HUES6 (cell line): ENCODE measurements at regions not wholly inside any gene's neighbourhood (a gene's known extent, or its start where the extent isn't known, plus 50 kb on each side); places are given as distances from the start of the nearest gene placed in this dataset.

Experiments used
- H3K27ac ChIP-seq: 2 replicates; pipeline ENCODE4 v1.7.0; 2013; ENCODE audit warnings: low read depth, mild to moderate bottlenecking, low read length, inconsistent platforms
- H3K27me3 ChIP-seq: 2 replicates; pipeline ENCODE4 v1.6.1; 2013; ENCODE audit warnings: low read length; ENCODE audit not compliant: control insufficient read depth, insufficient read depth
- H3K36me3 ChIP-seq: 2 replicates; pipeline ENCODE4 v1.6.1; 2013; ENCODE audit warnings: low read length; ENCODE audit not compliant: control insufficient read depth, insufficient read depth
- H3K4me1 ChIP-seq: 2 replicates; pipeline ENCODE4 v1.6.1; 2013; ENCODE audit warnings: low read length; ENCODE audit not compliant: control insufficient read depth, insufficient read depth
- H3K4me3 ChIP-seq: 2 replicates; pipeline ENCODE4 v1.5.1; 2013; ENCODE audit warnings: low read depth, low read length
- H3K9ac ChIP-seq: one replicate; pipeline ENCODE4 v1.6.1; 2013; ENCODE audit warnings: mild to moderate bottlenecking, low read length
- H3K9me3 ChIP-seq: 2 replicates; pipeline ENCODE4 v1.6.1; 2013; ENCODE audit warnings: low read depth, low read length; ENCODE audit not compliant: control insufficient read depth, insufficient read depth

GRCh38 chr10:4775808-4776207, 50.2 kb upstream of the AKR1E2 start:
- Histone ChIP-seq H3K36me3 (no peaks in the 10 kb centered on the region), H3K9ac (no peak overlapping the region), H3K4me3 (no peak overlapping the region), H3K27me3 (no peaks in the 10 kb centered on the region), H3K9me3 (no peaks in the 10 kb centered on the region), H3K4me1 (no peaks in the 10 kb centered on the region), H3K27ac (no peak overlapping the region)

- Histone ChIP-seq H3K27me3 (no peaks in the 10 kb centered on the region), H3K27ac (no peak overlapping the region), H3K4me1 (no peaks in the 10 kb centered on the region)
These were observed 53.8 kb upstream of the AKR1E2 start for GRCh38 chr10:4772202-4772570.

GRCh38 chr10:4771554-4772201, 54.3 kb upstream of the AKR1E2 start:
- no peaks in the 10 kb centered on the region for H3K27me3 ChIP-seq
- H3K27ac ChIP-seq = no peak overlapping the region
- H3K36me3 ChIP-seq = no peaks in the 10 kb centered on the region
- no peaks in the 10 kb centered on the region for H3K9me3 ChIP-seq
- no peaks in the 10 kb centered on the region for H3K4me1 ChIP-seq
- no peak overlapping the region for H3K9ac ChIP-seq
- H3K4me3 ChIP-seq = no peak overlapping the region

More at GRCh38 chr10:4772202-4772570, 53.8 kb upstream of the AKR1E2 start:
- H3K9ac ChIP-seq = no peak overlapping the region
- H3K9me3 ChIP-seq = no peaks in the 10 kb centered on the region
- no peaks in the 10 kb centered on the region for H3K36me3 ChIP-seq
- H3K4me3 ChIP-seq = no peak overlapping the region

GRCh38 chr10:4770801-4771553, 55.0 kb upstream of the AKR1E2 start:
- no peaks in the 10 kb centered on the region for H3K27me3 ChIP-seq
- no peak overlapping the region for H3K4me3 ChIP-seq
- H3K9ac ChIP-seq = no peak overlapping the region
- no peaks in the 10 kb centered on the region for H3K36me3 ChIP-seq
- H3K9me3 ChIP-seq = no peaks in the 10 kb centered on the region
- H3K27ac ChIP-seq = no peak overlapping the region
- no peaks in the 10 kb centered on the region for H3K4me1 ChIP-seq

GRCh38 chr10:4768416-4768815, 57.6 kb upstream of the AKR1E2 start:
- Histone ChIP-seq H3K9me3 (no peaks in the 10 kb centered on the region), H3K9ac (no peak overlapping the region), H3K4me3 (no peak overlapping the region), H3K36me3 (no peaks in the 10 kb centered on the region), H3K4me1 (no peaks in the 10 kb centered on the region), H3K27ac (no peak overlapping the region), H3K27me3 (no peaks in the 10 kb centered on the region)

- Histone ChIP-seq H3K27me3 (no peaks in the 10 kb centered on the region), H3K4me3 (no peak overlapping the region), H3K27ac (no peak overlapping the region)
These were observed 58.8 kb upstream of the AKR1E2 start for GRCh38 chr10:4767033-4767814.

GRCh38 chr10:4766454-4766853, 59.6 kb upstream of the AKR1E2 start:
- no peaks in the 10 kb centered on the region for H3K9me3 ChIP-seq
- H3K27ac ChIP-seq = no peak overlapping the region
- H3K27me3 ChIP-seq = no peaks in the 10 kb centered on the region
- no peaks in the 10 kb centered on the region for H3K4me1 ChIP-seq
- H3K9ac ChIP-seq = no peak overlapping the region
- no peak overlapping the region for H3K4me3 ChIP-seq
- H3K36me3 ChIP-seq = no peaks in the 10 kb centered on the region

More at GRCh38 chr10:4767033-4767814, 58.8 kb upstream of the AKR1E2 start:
- Histone ChIP-seq H3K9me3 (no peaks in the 10 kb centered on the region), H3K4me1 (no peaks in the 10 kb centered on the region), H3K9ac (no peak overlapping the region), H3K36me3 (no peaks in the 10 kb centered on the region)

- Histone ChIP-seq H3K27me3 (no peaks in the 10 kb centered on the region), H3K9ac (no peak overlapping the region), H3K4me3 (no peak overlapping the region), H3K36me3 (no peaks in the 10 kb centered on the region), H3K9me3 (no peaks in the 10 kb centered on the region), H3K27ac (no peak overlapping the region), H3K4me1 (no peaks in the 10 kb centered on the region)
These were observed 60.6 kb upstream of the AKR1E2 start for GRCh38 chr10:4765428-4765827.

GRCh38 chr10:4763960-4764428, 62.0 kb upstream of the AKR1E2 start:
- Histone ChIP-seq H3K27ac (no peak overlapping the region), H3K4me3 (no peak overlapping the region), H3K36me3 (no peaks in the 10 kb centered on the region), H3K9me3 (no peaks in the 10 kb centered on the region), H3K9ac (no peak overlapping the region), H3K4me1 (no peaks in the 10 kb centered on the region), H3K27me3 (no peaks in the 10 kb centered on the region)

- H3K4me3 ChIP-seq = no peak overlapping the region
- H3K27ac ChIP-seq = no peak overlapping the region
- H3K27me3 ChIP-seq = no peaks in the 10 kb centered on the region
- H3K4me1 ChIP-seq = no peaks in the 10 kb centered on the region
- H3K36me3 ChIP-seq = no peaks in the 10 kb centered on the region
- no peak overlapping the region for H3K9ac ChIP-seq
- H3K9me3 ChIP-seq = no peaks in the 10 kb centered on the region
These were observed 62.5 kb upstream of the AKR1E2 start for GRCh38 chr10:4763513-4763912.

- Histone ChIP-seq H3K27me3 (no peaks in the 10 kb centered on the region), H3K9ac (no peak overlapping the region), H3K27ac (no peak overlapping the region)
These were observed 67.8 kb upstream of the AKR1E2 start for GRCh38 chr10:4758256-4758655.

More at GRCh38 chr10:4758256-4758655, 67.8 kb upstream of the AKR1E2 start:
- H3K9me3 ChIP-seq = no peaks in the 10 kb centered on the region
- H3K4me1 ChIP-seq = no peaks in the 10 kb centered on the region
- no peak overlapping the region for H3K4me3 ChIP-seq
- H3K36me3 ChIP-seq = no peaks in the 10 kb centered on the region
